Transverse colon (tissue), 4 donors: ENCODE measurements at regions not wholly inside any gene's neighbourhood (a gene's known extent, or its start where the extent isn't known, plus 50 kb on each side); places are given as distances from the start of the nearest gene placed in this dataset.

Experiments used
- CTCF ChIP-seq, 5 experiments: fragments of 200-600 bp in 3 of 5; fragments of 450-650 bp in 2 of 5; sonication (generic) in 3 of 5; IDR thresholded peaks; 1 replicate in 2 of 5; 2 replicates in 3 of 5; pipeline ENCODE4 v1.5.1; 2016 to 2017; ENCODE audit warnings: antibody characterized with exemption in 5 of 5, inconsistent platforms in 3 of 5, mild to moderate bottlenecking in 2 of 5, moderate library complexity in 1 of 5
- EP300 ChIP-seq: sonication (generic); formaldehyde crosslinking; IDR thresholded peaks from one replicate; pipeline ENCODE4 v1.6.1; 2017; ENCODE audit warnings: antibody characterized with exemption, low read depth
- POLR2A ChIP-seq: fragments of 450-650 bp; IDR thresholded peaks from one replicate; pipeline ENCODE4 v1.6.1; 2016; ENCODE audit warnings: antibody characterized with exemption, mild to moderate bottlenecking, moderate library complexity
- POLR2AphosphoS5 ChIP-seq, 3 donors: sonication (generic); formaldehyde crosslinking; IDR thresholded peaks; one replicate each; pipeline ENCODE4 v1.6.1; 2016; ENCODE audit warnings: antibody characterized with exemption in 3 of 3

GRCh38 chr6:27814665-27815424 is 97.4 kb downstream of the OR2B2 start:
- TF ChIP-seq CTCF (IDR thresholded peaks at IDR 0.05) (no peak), POLR2A (peak; percentile 75), EP300 (no peak), POLR2AphosphoS5 (IDR thresholded peaks at IDR 0.05) (peak; percentile 56 to 93 (median 92))
